Suprapubic skin (tissue), 4 donors: ENCODE measurements at regions not wholly inside any gene's neighbourhood (a gene's known extent, or its start where the extent isn't known, plus 50 kb on each side); places are given as distances from the start of the nearest gene placed in this dataset.

Source experiments
- POLR2A ChIP-seq, 2 donors: fragments of 450-650 bp; IDR thresholded peaks; one replicate each; pipeline ENCODE4 v1.6.1; 2017; ENCODE audit warnings: antibody characterized with exemption in 2 of 2, mild to moderate bottlenecking in 2 of 2, moderate library complexity in 2 of 2
- POLR2AphosphoS5 ChIP-seq, 3 donors: sonication (generic); formaldehyde crosslinking; IDR thresholded peaks; one replicate each; pipeline ENCODE4 v1.6.1; 2017; ENCODE audit warnings: antibody characterized with exemption in 3 of 3
- TF ChIP-seq, protein P1 (sequence below), 2 donors: fragments of 200-600 bp in 1 of 2; fragments of 450-650 bp in 1 of 2; sonication (generic) in 1 of 2; IDR thresholded peaks; one replicate each; pipeline ENCODE4 v1.5.1; 2016 to 2019; ENCODE audit warnings: antibody characterized with exemption in 2 of 2, mild to moderate bottlenecking in 1 of 2, moderate library complexity in 1 of 2

DNA sequence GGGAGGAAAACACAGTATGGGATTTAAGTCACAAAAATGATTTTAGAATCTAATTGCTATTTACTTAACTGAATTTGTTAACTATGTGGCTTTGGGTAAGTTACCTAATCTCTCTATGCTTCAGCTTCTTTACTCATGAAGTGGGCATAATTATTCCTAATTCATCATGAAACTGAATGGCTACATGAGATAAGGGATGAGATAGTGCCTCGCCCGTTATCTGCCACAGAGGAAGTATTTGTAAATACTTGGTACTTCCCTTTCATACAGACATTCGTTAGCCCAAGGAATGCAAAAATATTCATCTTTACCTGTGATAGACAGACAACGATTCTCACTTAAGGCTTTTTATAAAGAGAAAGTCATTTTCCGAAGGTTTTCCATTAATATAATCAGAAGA is 221.2 kb upstream of the BLID start:
- TF ChIP-seq, protein P1, sequence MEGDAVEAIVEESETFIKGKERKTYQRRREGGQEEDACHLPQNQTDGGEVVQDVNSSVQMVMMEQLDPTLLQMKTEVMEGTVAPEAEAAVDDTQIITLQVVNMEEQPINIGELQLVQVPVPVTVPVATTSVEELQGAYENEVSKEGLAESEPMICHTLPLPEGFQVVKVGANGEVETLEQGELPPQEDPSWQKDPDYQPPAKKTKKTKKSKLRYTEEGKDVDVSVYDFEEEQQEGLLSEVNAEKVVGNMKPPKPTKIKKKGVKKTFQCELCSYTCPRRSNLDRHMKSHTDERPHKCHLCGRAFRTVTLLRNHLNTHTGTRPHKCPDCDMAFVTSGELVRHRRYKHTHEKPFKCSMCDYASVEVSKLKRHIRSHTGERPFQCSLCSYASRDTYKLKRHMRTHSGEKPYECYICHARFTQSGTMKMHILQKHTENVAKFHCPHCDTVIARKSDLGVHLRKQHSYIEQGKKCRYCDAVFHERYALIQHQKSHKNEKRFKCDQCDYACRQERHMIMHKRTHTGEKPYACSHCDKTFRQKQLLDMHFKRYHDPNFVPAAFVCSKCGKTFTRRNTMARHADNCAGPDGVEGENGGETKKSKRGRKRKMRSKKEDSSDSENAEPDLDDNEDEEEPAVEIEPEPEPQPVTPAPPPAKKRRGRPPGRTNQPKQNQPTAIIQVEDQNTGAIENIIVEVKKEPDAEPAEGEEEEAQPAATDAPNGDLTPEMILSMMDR (IDR thresholded peaks at IDR 0.05) = no peak
- TF ChIP-seq POLR2A (IDR thresholded peaks at IDR 0.05) (no peak), POLR2AphosphoS5 (IDR thresholded peaks at IDR 0.05) (no peak)
